ENCODE measurements at regions not wholly inside any gene's neighbourhood (a gene's known extent, or its start where the extent isn't known, plus 50 kb on each side); places are given as distances from the start of the nearest gene placed in this dataset.

DNA sequence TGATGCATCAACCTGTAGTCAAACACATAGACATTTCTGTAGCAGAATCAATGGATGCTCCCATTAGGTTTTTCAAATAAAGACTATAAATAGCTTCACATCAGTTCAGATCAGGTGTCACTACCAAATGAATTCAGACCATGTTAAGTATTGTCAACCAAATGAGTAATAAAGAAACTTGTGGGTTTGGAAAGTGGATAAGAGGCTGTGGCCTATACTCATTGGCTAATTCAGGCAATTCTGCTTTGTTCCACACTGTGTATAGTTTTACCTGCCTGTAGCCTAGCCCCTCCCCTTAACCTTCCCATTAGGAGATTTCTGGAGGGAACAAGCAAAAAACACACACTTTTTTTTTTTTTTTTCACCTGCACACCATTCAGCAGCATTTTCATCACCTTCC, 321.2 kb downstream of the HLX start:
- DNase-seq (ENCODE audit: low read depth in 3 of 3): no peak

- DNase-seq (ENCODE audit: low read depth in 3 of 3): no peak
These were observed 322.5 kb downstream of the HLX start for GRCh38 chr1:221201773-221202172.

- DNase-seq (ENCODE audit: low read depth in 3 of 3): peak; percentile 20 to 33 (median 25)
These were observed 324.2 kb downstream of the HLX start for GRCh38 chr1:221203224-221204054.

DNA sequence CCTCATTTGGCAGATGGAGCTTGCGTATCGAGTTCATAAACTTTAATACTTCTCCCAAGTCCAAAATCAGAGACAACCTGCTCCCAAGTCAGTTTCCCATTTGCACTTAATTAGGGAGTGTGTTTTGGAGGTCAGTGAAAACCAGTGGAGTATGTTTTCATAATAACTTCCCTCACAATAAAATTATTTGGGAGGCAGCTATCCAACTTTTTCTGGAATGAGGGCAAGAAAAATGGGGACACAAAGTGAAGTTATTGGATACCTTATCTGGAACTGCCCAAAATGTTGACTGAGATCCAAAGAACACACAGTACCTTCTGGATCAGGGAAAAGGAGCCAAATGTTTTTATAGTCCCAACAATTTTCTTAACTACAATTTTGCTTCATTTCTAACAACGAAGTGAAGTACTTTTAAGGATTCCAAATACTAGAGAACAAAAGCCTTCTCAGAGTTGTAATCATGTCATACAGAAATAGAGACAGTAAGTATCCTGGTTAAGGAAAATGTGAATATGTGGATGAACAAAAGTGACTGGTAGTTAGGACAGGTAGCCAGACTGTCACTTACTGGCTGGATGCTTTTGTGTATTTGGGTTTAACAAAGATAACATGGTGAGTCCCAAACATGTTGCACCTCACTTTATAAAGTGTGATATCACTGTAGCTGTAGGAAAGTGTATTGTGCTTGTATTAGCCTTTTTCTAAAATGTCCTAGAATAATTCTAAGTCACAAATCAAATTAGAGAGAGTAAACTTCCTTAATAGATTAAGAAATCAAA, 325.0 kb downstream of the HLX start:
- no peak for DNase-seq (ENCODE audit: low read depth in 3 of 3)

GRCh38 chr1:221206076-221206475, 326.8 kb downstream of the HLX start:
- DNase-seq (ENCODE audit: low read depth in 3 of 3): no peak

DNA sequence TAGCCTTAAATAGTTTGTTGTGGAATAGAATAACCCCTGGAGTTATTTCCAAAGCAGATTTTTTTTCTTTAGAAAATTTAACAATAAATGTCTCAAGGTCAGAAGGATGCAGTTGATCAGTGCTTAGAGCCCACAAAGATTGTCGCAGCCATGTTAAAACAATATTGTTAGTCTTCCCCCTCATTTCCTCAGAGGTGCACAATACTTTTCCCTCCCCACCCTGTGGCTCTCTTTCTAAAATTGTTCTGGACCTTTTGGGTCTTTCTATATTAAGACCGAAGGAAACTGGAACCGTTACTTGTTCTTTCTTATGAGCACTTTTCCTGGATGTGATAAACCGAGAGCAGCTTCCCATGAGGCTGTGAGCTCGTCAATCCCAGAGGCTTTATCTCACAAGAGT, 333.7 kb downstream of the HLX start:
- DNase-seq (ENCODE audit: low read depth in 3 of 3): no peak

- no peak for DNase-seq (ENCODE audit: low read depth in 3 of 3)
These were observed 337.8 kb downstream of the HLX start for GRCh38 chr1:221217029-221217428.

- no peak for DNase-seq (ENCODE audit: low read depth in 3 of 3)
These were observed 344.0 kb downstream of the HLX start for GRCh38 chr1:221223281-221223680.

DNA sequence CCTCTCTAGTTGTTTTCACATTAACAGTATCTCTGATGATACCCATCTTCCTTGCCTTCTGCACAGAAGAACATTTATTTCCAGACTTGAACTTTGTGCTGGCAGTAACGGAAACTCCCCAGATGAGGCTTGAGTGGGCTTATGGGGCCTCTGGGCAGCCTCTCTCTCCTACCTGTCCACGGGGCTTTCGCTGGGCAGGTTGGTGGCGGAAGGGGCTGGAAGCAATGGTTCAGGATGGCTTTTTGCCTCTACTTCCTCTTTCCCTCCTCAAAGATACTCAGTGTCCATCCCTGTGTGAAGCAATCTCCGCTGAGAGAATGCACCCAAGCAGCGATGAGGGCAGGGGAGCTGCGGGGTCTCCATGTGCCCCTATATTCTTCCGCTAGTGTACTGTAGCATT, 348.2 kb downstream of the HLX start:
- DNase-seq (ENCODE audit: low read depth in 3 of 3): no peak

DNA sequence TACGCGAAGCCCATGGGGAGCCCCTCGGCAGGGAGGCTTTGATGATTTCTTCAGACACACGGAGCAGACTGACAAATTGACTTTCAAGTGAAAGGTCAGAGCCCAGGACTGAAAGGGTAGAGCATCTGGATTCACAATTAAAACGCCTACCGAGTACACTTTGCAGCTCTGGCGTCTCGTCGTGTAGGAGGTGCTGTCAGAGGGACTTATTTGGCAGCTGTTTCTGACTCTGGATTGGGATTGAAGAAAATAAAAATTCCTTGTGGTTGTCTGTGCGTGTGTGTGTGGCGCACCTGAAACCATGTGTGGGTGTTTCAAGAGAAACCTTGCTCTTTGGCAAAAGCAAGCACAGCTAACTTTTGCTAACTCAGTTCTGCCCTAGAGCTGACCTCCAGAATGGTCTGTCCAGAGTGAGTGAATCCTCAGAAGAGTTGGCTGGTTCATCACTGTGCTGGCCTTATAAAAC, 348.7 kb downstream of the HLX start:
- DNase-seq (ENCODE audit: low read depth in 3 of 3): no peak

- no peak for DNase-seq (ENCODE audit: low read depth in 3 of 3)
These were observed 349.4 kb downstream of the HLX start for GRCh38 chr1:221228594-221228993.

- no peak for DNase-seq (ENCODE audit: low read depth in 3 of 3)
These were observed 351.4 kb downstream of the HLX start for GRCh38 chr1:221230605-221231004.

- DNase-seq (ENCODE audit: low read depth in 3 of 3): no peak
These were observed 355.5 kb downstream of the HLX start for GRCh38 chr1:221234791-221235190.

DNA sequence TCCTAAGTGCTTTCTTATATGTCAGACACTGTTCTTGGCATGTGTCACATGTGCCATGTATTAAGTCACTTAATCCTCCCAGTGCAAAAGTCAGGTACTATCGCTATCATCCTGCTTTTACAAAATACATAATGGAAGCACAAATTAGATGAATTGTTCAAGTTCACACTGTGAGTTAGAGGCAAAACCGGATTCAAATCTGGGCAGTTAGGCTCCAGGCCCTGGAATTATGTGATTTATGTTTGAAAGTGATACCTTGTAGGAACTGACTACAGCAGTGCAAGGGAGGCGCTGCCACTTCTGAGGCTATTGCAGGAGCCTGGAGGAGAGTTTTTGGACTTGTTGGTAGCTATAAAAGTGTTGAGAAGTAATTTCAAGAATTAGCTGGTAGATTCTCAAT, 358.3 kb downstream of the HLX start:
- DNase-seq (ENCODE audit: low read depth in 3 of 3): no peak

- DNase-seq (ENCODE audit: low read depth in 3 of 3): no peak
These were observed 359.9 kb downstream of the HLX start for GRCh38 chr1:221239181-221239580.

- no peak for DNase-seq (ENCODE audit: low read depth in 3 of 3)
These were observed 360.5 kb downstream of the HLX start for GRCh38 chr1:221239792-221240191.

DNA sequence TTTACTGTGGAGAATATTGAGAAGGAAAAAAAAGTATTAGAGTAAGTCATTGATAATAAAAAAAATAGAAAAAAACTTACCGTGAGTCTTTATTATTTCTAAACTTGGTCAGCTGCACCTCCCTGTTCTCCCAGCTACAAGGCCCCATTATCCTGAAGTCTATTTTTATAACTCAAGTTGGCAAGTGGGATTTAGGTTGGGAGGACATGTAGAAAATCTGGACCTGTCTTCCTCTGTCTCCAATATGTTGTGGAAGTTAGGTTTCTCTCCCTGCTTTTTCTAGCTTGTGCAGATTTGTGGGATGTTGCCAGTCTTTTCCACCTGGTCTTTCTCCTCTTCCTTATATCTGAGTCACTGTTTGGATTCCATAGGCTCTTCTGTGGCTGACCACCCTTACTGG, 361.4 kb downstream of the HLX start:
- no peak for DNase-seq (ENCODE audit: low read depth in 3 of 3)

DNA sequence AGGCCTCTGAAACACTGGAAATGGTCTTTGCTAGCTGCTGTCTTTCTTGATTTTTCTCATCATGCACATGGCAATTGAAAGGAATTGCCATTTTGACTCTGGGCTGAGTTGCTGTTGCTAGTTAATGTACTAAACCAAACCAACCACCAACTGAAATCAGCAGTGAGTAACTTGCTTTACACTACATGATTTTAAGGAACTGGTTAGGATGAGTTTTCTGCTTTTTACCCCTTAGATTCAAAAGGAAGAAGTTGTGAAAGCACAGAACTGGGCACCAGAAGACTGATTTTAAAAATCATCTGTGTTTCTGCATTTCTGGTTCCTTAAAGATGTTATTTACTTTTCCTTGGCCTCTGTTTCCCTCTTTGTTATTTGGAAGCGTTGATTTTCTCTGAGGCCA, 361.9 kb downstream of the HLX start:
- no peak for DNase-seq (ENCODE audit: low read depth in 3 of 3)

DNA sequence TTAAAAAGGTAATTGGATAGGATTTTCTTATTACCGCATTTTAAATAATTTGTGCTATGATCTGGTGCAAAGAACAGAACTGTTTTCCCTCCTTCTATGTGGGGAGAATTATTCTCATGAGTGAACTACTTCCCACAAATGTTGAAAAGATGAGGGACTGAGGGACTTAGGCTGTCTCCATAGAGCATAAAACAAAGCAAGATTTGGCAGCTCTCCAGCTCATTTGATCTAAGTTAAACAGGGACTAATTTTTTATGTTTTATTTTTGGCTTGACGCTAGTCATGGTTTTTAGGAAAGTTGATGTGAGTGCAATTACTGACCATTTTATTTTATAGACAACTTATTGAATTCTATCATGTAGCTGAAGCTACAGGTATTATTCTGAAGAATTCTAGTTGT, 362.3 kb downstream of the HLX start:
- no peak for DNase-seq (ENCODE audit: low read depth in 3 of 3)

- DNase-seq (ENCODE audit: low read depth in 3 of 3): no peak
These were observed 366.8 kb downstream of the HLX start for GRCh38 chr1:221246067-221246466.

GRCh38 chr1:221246628-221247415, 367.6 kb downstream of the HLX start:
- DNase-seq (ENCODE audit: low read depth in 3 of 3): no peak

DNA sequence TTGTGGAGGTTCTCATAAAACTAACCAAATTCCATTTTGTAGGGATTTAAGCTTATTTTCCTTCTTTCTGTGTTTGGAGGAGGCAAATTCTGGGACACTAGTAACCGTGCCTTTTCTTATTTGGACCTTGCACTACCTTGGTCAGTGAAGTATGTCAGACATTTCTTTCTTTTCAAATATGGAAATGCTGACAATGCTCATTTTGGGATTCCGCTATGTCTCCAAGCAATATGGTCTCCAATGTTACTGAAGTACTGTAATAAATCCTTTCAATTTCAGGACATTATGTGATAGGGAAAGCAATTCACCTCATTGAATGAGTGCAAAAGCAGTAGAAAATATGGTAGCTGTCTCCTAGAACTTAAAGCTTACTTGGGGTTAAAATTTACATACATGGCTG, 372.3 kb downstream of the HLX start:
- DNase-seq (ENCODE audit: low read depth in 3 of 3): no peak
